ENCODE measurements at regions not wholly inside any gene's neighbourhood (a gene's known extent, or its start where the extent isn't known, plus 50 kb on each side); places are given as distances from the start of the nearest gene placed in this dataset.

- TF ChIP-seq POLR2A (IDR thresholded peaks at IDR 0.05) = no peak
- TF ChIP-seq CTCF (IDR thresholded peaks at IDR 0.05) = no peak
Observed at GRCh38 chr3:104614564-104614963, 752.1 kb upstream of the ALCAM start.
